ENCODE measurements at regions not wholly inside any gene's neighbourhood (a gene's known extent, or its start where the extent isn't known, plus 50 kb on each side); places are given as distances from the start of the nearest gene placed in this dataset.
"Not testable (repeated sequence)": the region's sequence is repeated elsewhere in the genome, so short reads cannot be mapped to it uniquely, and the experiment has no call there.

DNA sequence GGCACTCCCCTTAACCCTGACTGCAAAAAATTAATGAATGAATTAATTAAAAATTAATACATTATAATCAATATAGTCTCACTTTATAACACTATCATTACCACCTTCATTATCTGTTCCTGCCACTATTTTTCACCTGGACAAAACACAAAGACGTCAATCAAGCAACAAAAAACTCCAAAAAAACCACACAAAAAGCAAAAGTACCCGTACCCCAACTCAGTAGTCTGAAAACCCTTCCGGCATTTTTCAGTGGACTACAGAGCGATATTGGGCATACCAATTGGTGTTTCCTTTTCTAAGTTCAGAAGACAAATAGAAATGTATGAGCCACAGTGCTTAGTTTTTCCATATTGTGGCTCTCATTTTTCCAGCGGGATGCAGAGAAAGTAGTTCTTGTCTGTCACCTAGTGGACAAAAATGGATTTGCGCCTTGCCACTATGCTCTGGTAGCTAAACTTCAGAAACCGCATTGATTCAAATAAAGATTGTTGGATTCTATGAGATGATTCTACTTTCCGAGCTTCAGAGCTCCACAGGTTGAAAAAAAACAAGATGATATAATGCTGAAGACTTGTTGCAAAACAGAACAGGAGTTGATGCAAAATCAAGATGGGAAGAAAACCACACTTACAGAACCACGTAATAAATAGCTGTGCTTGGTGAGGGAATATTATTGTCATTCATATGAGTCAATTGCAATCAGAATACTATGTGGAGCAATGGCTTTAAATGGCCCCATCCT, 50.6 kb upstream of the ITGB1 start:
- no peaks in the 10 kb centered on the region for H4K20me1 ChIP-seq (ENCODE audit: control insufficient read depth, insufficient read depth, insufficient read length)
- peaks cover 29 to 30% of the 10 kb centered on the region in 2 experiments for H3K4me1 Mint-ChIP-seq

DNA sequence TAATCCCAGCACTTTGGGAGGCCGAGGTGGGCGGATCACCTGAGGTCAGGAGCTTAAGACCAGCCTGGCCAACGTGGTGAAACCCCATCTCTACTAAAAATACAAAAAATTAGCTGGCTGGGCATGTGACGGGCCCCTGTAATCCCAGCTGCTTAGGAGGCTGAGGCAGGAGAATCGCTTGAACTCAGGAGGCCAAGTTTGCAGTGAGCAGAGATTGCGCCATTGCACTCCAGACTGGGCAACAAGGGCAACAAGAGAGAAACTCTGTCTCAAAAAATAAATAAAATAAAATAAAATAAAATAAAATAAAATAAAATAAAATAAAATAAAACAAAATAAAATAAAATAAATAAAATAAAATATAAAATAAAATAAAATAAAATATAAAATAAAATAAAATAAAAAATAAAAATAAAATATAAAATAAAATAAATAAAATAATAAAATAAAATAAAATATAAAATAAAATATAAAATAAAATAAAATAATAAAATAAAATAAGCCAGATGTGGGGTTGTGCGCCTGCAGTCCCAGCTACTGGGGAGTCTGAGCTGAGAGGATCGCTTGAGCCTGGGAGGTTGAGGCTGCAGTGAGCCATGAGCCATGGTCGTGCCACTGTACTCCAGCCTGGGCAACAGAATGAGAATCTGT, 49.8 kb upstream of the ITGB1 start:
- peaks cover 29 to 30% of the 10 kb centered on the region in 2 experiments for H3K4me1 Mint-ChIP-seq
- H4K91ac ChIP-seq (ENCODE audit: insufficient read length, low read depth, low read length); H3K9ac ChIP-seq (ENCODE audit: extremely low read depth, insufficient read length, low read length); H3K4me2 ChIP-seq (ENCODE audit: insufficient read depth, insufficient read length, low read length); H2AK5ac ChIP-seq (ENCODE audit: insufficient read length, low read length); H3K4me3 Mint-ChIP-seq; H3K9me3 ChIP-seq (ENCODE audit: control insufficient read depth, low read depth, low read length); H3K27ac Mint-ChIP-seq; H3K18ac ChIP-seq (ENCODE audit: insufficient read length, low read depth, low read length); H3K27me3 Mint-ChIP-seq (ENCODE audit: low read depth); H4K5ac ChIP-seq (ENCODE audit: insufficient read length, low read depth, low read length); H3K27me3 ChIP-seq (ENCODE audit: insufficient read depth, low read length); H3K9me3 Mint-ChIP-seq; H3K79me2 ChIP-seq (ENCODE audit: insufficient read depth, low read length); H2BK12ac ChIP-seq (ENCODE audit: insufficient read length, low read depth, low read length); H3K79me1 ChIP-seq (ENCODE audit: insufficient read depth, low read depth, low read length, poor library complexity, severe bottlenecking); H2AFZ ChIP-seq (ENCODE audit: low read length); H3K14ac ChIP-seq (ENCODE audit: insufficient read depth, low read length); H3K56ac ChIP-seq (ENCODE audit: insufficient read length, low read depth, low read length); H2BK15ac ChIP-seq (ENCODE audit: low read depth, low read length); H4K8ac ChIP-seq (replicated peaks; ENCODE audit: insufficient read length, low read depth, low read length); H3K27ac ChIP-seq (ENCODE audit: insufficient read length, low read depth, low read length); H3K4me1 ChIP-seq (ENCODE audit: insufficient read depth, low read length); H2BK20ac ChIP-seq (ENCODE audit: low read depth, low read length, poor library complexity, severe bottlenecking); H3K36me3 Mint-ChIP-seq (ENCODE audit: insufficient read depth in 1 of 3, low read depth in 3 of 3); H2BK120ac ChIP-seq (ENCODE audit: low read depth, low read length, poor library complexity, severe bottlenecking); DNase-seq; H3T11ph ChIP-seq (ENCODE audit: low read length); H3K4ac ChIP-seq (ENCODE audit: low read depth, low read length); H2BK5ac ChIP-seq (ENCODE audit: insufficient read length, low read length); H4K20me1 ChIP-seq (ENCODE audit: control insufficient read depth, insufficient read depth, insufficient read length); H3K23ac ChIP-seq (ENCODE audit: insufficient read length, low read depth, low read length); H3K23me2 ChIP-seq (ENCODE audit: insufficient read length, low read depth, low read length, poor library complexity, severe bottlenecking): not testable (repeated sequence)
- no CpG with 5 or more reads among the region's 9 CpGs for WGBS (ENCODE audit: extremely low coverage, insufficient read length, low lambda C conversion rate)

More for the DNA sequence above, 50.6 kb upstream of the ITGB1 start:
- no peak overlapping the region for H3K4ac ChIP-seq (ENCODE audit: low read depth, low read length)
- no peaks in the 10 kb centered on the region for H3K79me1 ChIP-seq (ENCODE audit: insufficient read depth, low read depth, low read length, poor library complexity, severe bottlenecking)
- Mint-ChIP-seq H3K27ac (no peak overlapping the region), H3K9me3 (no peaks in the 10 kb centered on the region), H3K36me3 (ENCODE audit: insufficient read depth in 1 of 3, low read depth in 3 of 3) (no peaks in the 10 kb centered on the region), H3K4me3 (no peak overlapping the region; a peak in 1 of 5 replicates), H3K27me3 (ENCODE audit: low read depth) (no peaks in the 10 kb centered on the region)
- no peak overlapping the region for H2BK5ac ChIP-seq (ENCODE audit: insufficient read length, low read length)
- H2AFZ ChIP-seq (ENCODE audit: low read length): peak overlapping the region; percentile 40
- TF ChIP-seq, protein P1, sequence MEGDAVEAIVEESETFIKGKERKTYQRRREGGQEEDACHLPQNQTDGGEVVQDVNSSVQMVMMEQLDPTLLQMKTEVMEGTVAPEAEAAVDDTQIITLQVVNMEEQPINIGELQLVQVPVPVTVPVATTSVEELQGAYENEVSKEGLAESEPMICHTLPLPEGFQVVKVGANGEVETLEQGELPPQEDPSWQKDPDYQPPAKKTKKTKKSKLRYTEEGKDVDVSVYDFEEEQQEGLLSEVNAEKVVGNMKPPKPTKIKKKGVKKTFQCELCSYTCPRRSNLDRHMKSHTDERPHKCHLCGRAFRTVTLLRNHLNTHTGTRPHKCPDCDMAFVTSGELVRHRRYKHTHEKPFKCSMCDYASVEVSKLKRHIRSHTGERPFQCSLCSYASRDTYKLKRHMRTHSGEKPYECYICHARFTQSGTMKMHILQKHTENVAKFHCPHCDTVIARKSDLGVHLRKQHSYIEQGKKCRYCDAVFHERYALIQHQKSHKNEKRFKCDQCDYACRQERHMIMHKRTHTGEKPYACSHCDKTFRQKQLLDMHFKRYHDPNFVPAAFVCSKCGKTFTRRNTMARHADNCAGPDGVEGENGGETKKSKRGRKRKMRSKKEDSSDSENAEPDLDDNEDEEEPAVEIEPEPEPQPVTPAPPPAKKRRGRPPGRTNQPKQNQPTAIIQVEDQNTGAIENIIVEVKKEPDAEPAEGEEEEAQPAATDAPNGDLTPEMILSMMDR (conservative IDR thresholded peaks at IDR 0.05): peak; percentile 98
- H3K4me2 ChIP-seq (ENCODE audit: insufficient read depth, insufficient read length, low read length): no peak overlapping the region
- H3K23ac ChIP-seq (ENCODE audit: insufficient read length, low read depth, low read length): no peak overlapping the region
- H3K14ac ChIP-seq (ENCODE audit: insufficient read depth, low read length): no peak overlapping the region
- no peaks in the 10 kb centered on the region for H3K79me2 ChIP-seq (ENCODE audit: insufficient read depth, low read length)
- peaks cover 5% of the 10 kb centered on the region for H3K23me2 ChIP-seq (ENCODE audit: insufficient read length, low read depth, low read length, poor library complexity, severe bottlenecking)
- peak; percentile 43 for DNase-seq
- no peak overlapping the region for H3K9ac ChIP-seq (ENCODE audit: extremely low read depth, insufficient read length, low read length)
- H2BK12ac ChIP-seq (ENCODE audit: insufficient read length, low read depth, low read length): no peak overlapping the region
- H3T11ph ChIP-seq (ENCODE audit: low read length): no peak overlapping the region
- no peak overlapping the region for H2BK120ac ChIP-seq (ENCODE audit: low read depth, low read length, poor library complexity, severe bottlenecking)
- no peak overlapping the region for H4K91ac ChIP-seq (ENCODE audit: insufficient read length, low read depth, low read length)
- H3K27ac ChIP-seq (ENCODE audit: insufficient read length, low read depth, low read length): no peak overlapping the region
- H3K9me3 ChIP-seq (ENCODE audit: control insufficient read depth, low read depth, low read length): no peaks in the 10 kb centered on the region
- no peak overlapping the region for H3K18ac ChIP-seq (ENCODE audit: insufficient read length, low read depth, low read length)
- H2BK20ac ChIP-seq (ENCODE audit: low read depth, low read length, poor library complexity, severe bottlenecking): no peak overlapping the region
- H2AK5ac ChIP-seq (ENCODE audit: insufficient read length, low read length): no peak overlapping the region
- H4K8ac ChIP-seq (replicated peaks; ENCODE audit: insufficient read length, low read depth, low read length): no peak overlapping the region
- H3K27me3 ChIP-seq (ENCODE audit: insufficient read depth, low read length): no peaks in the 10 kb centered on the region
- no CpG with 5 or more reads among the region's 9 CpGs for WGBS (ENCODE audit: extremely low coverage, insufficient read length, low lambda C conversion rate)
- no peak overlapping the region for H3K56ac ChIP-seq (ENCODE audit: insufficient read length, low read depth, low read length)
- peaks cover 9% of the 10 kb centered on the region for H3K4me1 ChIP-seq (ENCODE audit: insufficient read depth, low read length)
- no peak overlapping the region for H2BK15ac ChIP-seq (ENCODE audit: low read depth, low read length)
- no peak overlapping the region for H4K5ac ChIP-seq (ENCODE audit: insufficient read length, low read depth, low read length)

All from H9 (cell line).